IPS DF 6.9 (cell line): ENCODE measurements at regions not wholly inside any gene's neighbourhood (a gene's known extent, or its start where the extent isn't known, plus 50 kb on each side); places are given as distances from the start of the nearest gene placed in this dataset.

Experiments used
- DNase-seq: peaks from one replicate; pipeline ENCODE4 v3.0.0-alpha.2; 2013; ENCODE audit warnings: low read depth, low spot score
- H3K27ac ChIP-seq: one replicate; pipeline ENCODE4 v1.5.1; 2013; ENCODE audit warnings: low read length, control low read depth
- H3K27me3 ChIP-seq: 2 replicates; pipeline ENCODE4 v1.6.1; 2013; ENCODE audit warnings: mild to moderate bottlenecking, low read length; ENCODE audit not compliant: control insufficient read depth, insufficient read depth
- H3K36me3 ChIP-seq: 2 replicates; pipeline ENCODE4 v1.6.1; 2013; ENCODE audit warnings: low read length; ENCODE audit not compliant: control insufficient read depth, insufficient read depth
- H3K4me1 ChIP-seq: 2 replicates; pipeline ENCODE4 v1.6.1; 2013; ENCODE audit warnings: low read length; ENCODE audit not compliant: control insufficient read depth, insufficient read depth
- H3K4me3 ChIP-seq: 2 replicates; pipeline ENCODE4 v1.5.1; 2013; ENCODE audit warnings: mild to moderate bottlenecking, low read length
- H3K9me3 ChIP-seq: 2 replicates; pipeline ENCODE4 v1.6.1; 2013; ENCODE audit warnings: low read length, inconsistent platforms; ENCODE audit not compliant: control insufficient read depth, insufficient read depth
- WGBS: extraction: QIAGEN DNeasy Blood & Tissue Kit; methylation state at CpG from one replicate; pipeline ENCODE4 v1.1.7; 2013; ENCODE audit warnings: mixed read lengths, missing lambda C conversion rate; ENCODE audit not compliant: insufficient read length, insufficient coverage; 5-methylcytosine and 5-hydroxymethylcytosine counted together

- DNase-seq = no peak
- no peak overlapping the region for H3K27ac ChIP-seq
- H3K36me3 ChIP-seq = no peaks in the 10 kb centered on the region
- no peak overlapping the region for H3K4me3 ChIP-seq
- H3K4me1 ChIP-seq = no peaks in the 10 kb centered on the region
- WGBS = no CpG with 5 or more reads among the region's 3 CpGs
- H3K9me3 ChIP-seq = no peaks in the 10 kb centered on the region
- no peaks in the 10 kb centered on the region for H3K27me3 ChIP-seq
Measured at GRCh38 chr22:34798605-34799004, 267.4 kb upstream of the ISX start.

- no CpG with 5 or more reads among the region's 10 CpGs for WGBS
- H3K4me3 ChIP-seq = no peak overlapping the region
- H3K4me1 ChIP-seq = no peaks in the 10 kb centered on the region
- H3K27ac ChIP-seq = no peak overlapping the region
- H3K9me3 ChIP-seq = no peaks in the 10 kb centered on the region
- H3K27me3 ChIP-seq = no peaks in the 10 kb centered on the region
- no peaks in the 10 kb centered on the region for H3K36me3 ChIP-seq
- DNase-seq = no peak
Measured at GRCh38 chr22:34800260-34800980, 265.5 kb upstream of the ISX start.

- Histone ChIP-seq H3K4me3 (no peak overlapping the region), H3K27me3 (no peaks in the 10 kb centered on the region), H3K9me3 (no peaks in the 10 kb centered on the region), H3K36me3 (no peaks in the 10 kb centered on the region), H3K4me1 (no peaks in the 10 kb centered on the region), H3K27ac (no peak overlapping the region)
- no CpG with 5 or more reads among the region's 11 CpGs for WGBS
- DNase-seq = no peak
Measured at GRCh38 chr22:34801221-34801620, 264.7 kb upstream of the ISX start.

GRCh38 chr22:34804091-34804490 lies 261.9 kb upstream of the ISX start:
- H3K27me3 ChIP-seq = 0 out of 2 replicates have a peak, but pooled peaks cover 1% of the 10 kb centered on the region
- no peak for DNase-seq
- no CpG with 5 or more reads among the region's 3 CpGs for WGBS
- no peaks in the 10 kb centered on the region for H3K36me3 ChIP-seq
- no peaks in the 10 kb centered on the region for H3K9me3 ChIP-seq
- H3K27ac ChIP-seq = no peak overlapping the region
- H3K4me1 ChIP-seq = no peaks in the 10 kb centered on the region
- no peak overlapping the region for H3K4me3 ChIP-seq

- H3K4me1 ChIP-seq = no peaks in the 10 kb centered on the region
- H3K4me3 ChIP-seq = no peak overlapping the region
- WGBS = no CpG with 5 or more reads among the region's 2 CpGs
- no peak overlapping the region for H3K27ac ChIP-seq
- H3K36me3 ChIP-seq = no peaks in the 10 kb centered on the region
- no peak for DNase-seq
- 0 out of 2 replicates have a peak, but pooled peaks cover 1% of the 10 kb centered on the region for H3K27me3 ChIP-seq
- H3K9me3 ChIP-seq = no peaks in the 10 kb centered on the region
Measured at GRCh38 chr22:34804604-34805003, 261.4 kb upstream of the ISX start.

- WGBS = no CpG with 5 or more reads among the region's 3 CpGs
- Histone ChIP-seq H3K9me3 (no peaks in the 10 kb centered on the region), H3K4me1 (no peaks in the 10 kb centered on the region)
Measured at GRCh38 chr22:34805771-34806170, 260.2 kb upstream of the ISX start.

GRCh38 chr22:34808618-34809017 lies 257.3 kb upstream of the ISX start:
- no peak overlapping the region for H3K27ac ChIP-seq
- H3K4me3 ChIP-seq = no peak overlapping the region
- H3K27me3 ChIP-seq = 0 out of 2 replicates have a peak, but pooled peaks cover 1% of the 10 kb centered on the region
- DNase-seq = no peak
- H3K9me3 ChIP-seq = no peaks in the 10 kb centered on the region
- H3K4me1 ChIP-seq = no peaks in the 10 kb centered on the region
- H3K36me3 ChIP-seq = no peaks in the 10 kb centered on the region

More at GRCh38 chr22:34805771-34806170, 260.2 kb upstream of the ISX start:
- no peak for DNase-seq
- no peak overlapping the region for H3K4me3 ChIP-seq
- no peaks in the 10 kb centered on the region for H3K36me3 ChIP-seq
- H3K27ac ChIP-seq = no peak overlapping the region
- 0 out of 2 replicates have a peak, but pooled peaks cover 1% of the 10 kb centered on the region for H3K27me3 ChIP-seq

GRCh38 chr22:34812631-34813030 lies 253.3 kb upstream of the ISX start:
- H3K36me3 ChIP-seq = no peaks in the 10 kb centered on the region
- peaks cover 2% of the 10 kb centered on the region; the same call in 1 of the 2 replicates for H3K4me1 ChIP-seq
- H3K27ac ChIP-seq = no peak overlapping the region
- DNase-seq = no peak
- no CpG with 5 or more reads among the region's 1 CpG for WGBS
- no peaks in the 10 kb centered on the region for H3K9me3 ChIP-seq
- no peak overlapping the region for H3K4me3 ChIP-seq
- H3K27me3 ChIP-seq = 0 out of 2 replicates have a peak, but pooled peaks cover 1% of the 10 kb centered on the region

GRCh38 chr22:34814260-34815025 lies 251.5 kb upstream of the ISX start:
- no peak overlapping the region for H3K27ac ChIP-seq
- WGBS = no CpG with 5 or more reads among the region's 2 CpGs
- no peak for DNase-seq
- no peaks in the 10 kb centered on the region for H3K9me3 ChIP-seq
- no peaks in the 10 kb centered on the region for H3K36me3 ChIP-seq
- H3K27me3 ChIP-seq = no peaks in the 10 kb centered on the region
- H3K4me3 ChIP-seq = no peak overlapping the region
- peaks cover 2% of the 10 kb centered on the region; the same call in 1 of the 2 replicates for H3K4me1 ChIP-seq

GRCh38 chr22:34829485-34829884 lies 236.5 kb upstream of the ISX start:
- no peaks in the 10 kb centered on the region for H3K9me3 ChIP-seq
- no peak for DNase-seq
- H3K27ac ChIP-seq = no peak overlapping the region
- peaks cover 3% of the 10 kb centered on the region; the same call in 1 of the 2 replicates for H3K4me1 ChIP-seq
- no CpG with 5 or more reads among the region's 3 CpGs for WGBS
- no peak overlapping the region for H3K4me3 ChIP-seq
- H3K27me3 ChIP-seq = no peaks in the 10 kb centered on the region
- H3K36me3 ChIP-seq = no peaks in the 10 kb centered on the region
